Type B pancreatic cell (in vitro differentiated cells): ENCODE measurements at regions not wholly inside any gene's neighbourhood (a gene's known extent, or its start where the extent isn't known, plus 50 kb on each side); places are given as distances from the start of the nearest gene placed in this dataset.

Experiments used
- DNase-seq: peaks from one replicate; pipeline ENCODE4 v3.0.0; 2021; ENCODE audit warnings: mixed read lengths; ENCODE audit not compliant: unreplicated experiment; ENCODE audit errors: extremely low spot score
- H3K27ac Mint-ChIP-seq: 2 replicates; pipeline ENCODE4 v1.8.0; 2021; ENCODE audit warnings: mild to moderate bottlenecking, mixed read lengths
- H3K27me3 Mint-ChIP-seq: 2 replicates; pipeline ENCODE4 v1.8.0; 2021; ENCODE audit warnings: mixed read lengths
- H3K36me3 Mint-ChIP-seq: 2 replicates; pipeline ENCODE4 v1.8.0; 2021; ENCODE audit warnings: mixed read lengths
- H3K4me1 Mint-ChIP-seq: one replicate; pipeline ENCODE4 v1.8.0; 2021; ENCODE audit warnings: mixed read lengths; ENCODE audit not compliant: unreplicated experiment
- H3K4me3 Mint-ChIP-seq: 2 replicates; pipeline ENCODE4 v1.8.0; 2021; ENCODE audit warnings: mild to moderate bottlenecking, mixed read lengths
- H3K9me3 Mint-ChIP-seq: 2 replicates; pipeline ENCODE4 v1.8.0; 2021; ENCODE audit warnings: mixed read lengths
- TF ChIP-seq, protein P1 (sequence below): fragments of 200-600 bp; sonication (generic); conservative IDR thresholded peaks from 2 replicates; pipeline ENCODE4 v1.5.0; 2021; ENCODE audit warnings: antibody characterized with exemption, mild to moderate bottlenecking

GRCh38 chr14:31969699-31970240 lies 107.3 kb upstream of the ARHGAP5 start:
- no peaks in the 10 kb centered on the region for H3K36me3 Mint-ChIP-seq
- H3K27ac Mint-ChIP-seq: peak overlapping the region; percentile 52
- H3K9me3 Mint-ChIP-seq: peaks cover 7% of the 10 kb centered on the region
- TF ChIP-seq, protein P1, sequence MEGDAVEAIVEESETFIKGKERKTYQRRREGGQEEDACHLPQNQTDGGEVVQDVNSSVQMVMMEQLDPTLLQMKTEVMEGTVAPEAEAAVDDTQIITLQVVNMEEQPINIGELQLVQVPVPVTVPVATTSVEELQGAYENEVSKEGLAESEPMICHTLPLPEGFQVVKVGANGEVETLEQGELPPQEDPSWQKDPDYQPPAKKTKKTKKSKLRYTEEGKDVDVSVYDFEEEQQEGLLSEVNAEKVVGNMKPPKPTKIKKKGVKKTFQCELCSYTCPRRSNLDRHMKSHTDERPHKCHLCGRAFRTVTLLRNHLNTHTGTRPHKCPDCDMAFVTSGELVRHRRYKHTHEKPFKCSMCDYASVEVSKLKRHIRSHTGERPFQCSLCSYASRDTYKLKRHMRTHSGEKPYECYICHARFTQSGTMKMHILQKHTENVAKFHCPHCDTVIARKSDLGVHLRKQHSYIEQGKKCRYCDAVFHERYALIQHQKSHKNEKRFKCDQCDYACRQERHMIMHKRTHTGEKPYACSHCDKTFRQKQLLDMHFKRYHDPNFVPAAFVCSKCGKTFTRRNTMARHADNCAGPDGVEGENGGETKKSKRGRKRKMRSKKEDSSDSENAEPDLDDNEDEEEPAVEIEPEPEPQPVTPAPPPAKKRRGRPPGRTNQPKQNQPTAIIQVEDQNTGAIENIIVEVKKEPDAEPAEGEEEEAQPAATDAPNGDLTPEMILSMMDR: no peak
- DNase-seq: no peak
- peaks cover 24% of the 10 kb centered on the region for H3K4me1 Mint-ChIP-seq
- peak overlapping the region; percentile 10 for H3K4me3 Mint-ChIP-seq
- H3K27me3 Mint-ChIP-seq: no peaks in the 10 kb centered on the region

- H3K4me3 Mint-ChIP-seq: no peak overlapping the region
- peaks cover 24% of the 10 kb centered on the region for H3K4me1 Mint-ChIP-seq
- DNase-seq: no peak
- no peak overlapping the region for H3K27ac Mint-ChIP-seq
- no peaks in the 10 kb centered on the region for H3K36me3 Mint-ChIP-seq
- peaks cover 7% of the 10 kb centered on the region for H3K9me3 Mint-ChIP-seq
- TF ChIP-seq, protein P1: no peak
- H3K27me3 Mint-ChIP-seq: no peaks in the 10 kb centered on the region
Measured at GRCh38 chr14:31970744-31971143, 106.4 kb upstream of the ARHGAP5 start.

DNA sequence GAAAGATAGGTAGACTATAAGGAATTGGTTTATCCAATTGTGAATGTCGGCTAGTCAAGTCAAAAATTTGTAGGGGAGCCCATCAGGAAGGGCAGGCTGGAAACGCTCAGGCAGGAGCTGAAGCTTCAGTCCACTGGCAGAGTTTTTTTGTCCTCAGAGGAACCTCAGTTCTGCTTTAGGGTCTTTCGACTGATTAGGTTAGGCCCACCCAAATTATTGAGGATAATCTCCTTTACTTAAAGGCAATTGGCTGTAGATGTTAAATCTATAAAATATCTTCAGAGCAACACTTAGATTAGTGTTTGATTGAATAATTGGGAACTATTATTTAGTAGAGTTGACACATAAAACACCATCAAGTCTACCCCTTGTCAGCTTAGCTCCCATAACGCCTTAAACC lies 105.5 kb upstream of the ARHGAP5 start:
- H3K36me3 Mint-ChIP-seq: no peaks in the 10 kb centered on the region
- H3K27me3 Mint-ChIP-seq: no peaks in the 10 kb centered on the region
- TF ChIP-seq, protein P1: no peak
- H3K27ac Mint-ChIP-seq: no peak overlapping the region
- no peak overlapping the region for H3K4me3 Mint-ChIP-seq
- peaks cover 24% of the 10 kb centered on the region for H3K4me1 Mint-ChIP-seq
- H3K9me3 Mint-ChIP-seq: peaks cover 7% of the 10 kb centered on the region
- no peak for DNase-seq

DNA sequence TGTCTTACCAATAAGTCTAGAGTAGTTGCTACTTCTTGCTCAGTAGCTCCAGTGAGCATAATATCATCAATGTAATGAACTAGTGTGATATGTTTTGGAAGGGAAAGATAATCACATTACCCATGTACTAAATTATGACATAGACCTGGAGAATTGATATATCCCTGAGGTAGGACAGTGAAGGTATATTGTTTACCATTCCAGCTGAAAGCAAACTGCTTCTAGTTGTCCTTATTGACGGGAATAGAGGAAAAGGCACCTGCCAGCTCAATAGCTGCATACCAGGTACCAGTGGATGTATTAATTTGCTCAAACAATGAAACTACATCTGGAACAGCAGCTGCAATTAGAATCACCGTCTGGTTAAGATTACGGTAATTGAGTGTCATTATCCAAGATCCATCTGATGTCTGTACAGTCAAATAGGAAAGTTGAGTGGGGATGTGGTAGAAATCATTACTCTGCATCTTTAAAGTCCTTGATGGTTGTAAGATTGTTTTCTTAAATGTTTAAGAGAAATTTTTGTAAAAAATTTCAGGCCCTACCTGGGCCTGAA lies 100.0 kb upstream of the ARHGAP5 start:
- H3K4me3 Mint-ChIP-seq: no peak overlapping the region
- no peaks in the 10 kb centered on the region for H3K36me3 Mint-ChIP-seq
- H3K4me1 Mint-ChIP-seq: no peaks in the 10 kb centered on the region
- H3K9me3 Mint-ChIP-seq: peaks cover 13% of the 10 kb centered on the region
- TF ChIP-seq, protein P1: no peak
- no peak for DNase-seq
- H3K27me3 Mint-ChIP-seq: no peaks in the 10 kb centered on the region
- H3K27ac Mint-ChIP-seq: no peak overlapping the region

DNA sequence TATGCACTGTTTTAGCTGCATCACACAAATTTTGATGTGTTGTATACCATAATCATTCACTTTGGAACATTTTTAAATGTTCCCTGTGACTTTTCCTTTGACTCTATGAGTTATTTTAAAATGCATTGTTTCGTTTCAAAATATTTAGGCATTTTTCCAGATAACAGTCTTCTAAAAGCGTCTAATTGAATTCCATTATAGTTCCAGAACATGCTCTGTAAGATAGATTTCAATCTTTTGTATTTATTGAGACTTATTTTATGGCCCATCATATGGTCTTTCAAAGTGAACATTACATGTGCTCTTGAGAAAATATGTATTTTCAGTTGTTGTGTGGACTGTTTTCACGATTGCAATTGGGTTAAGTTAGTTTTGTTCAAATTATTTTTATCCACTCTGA lies 98.7 kb upstream of the ARHGAP5 start:
- H3K27me3 Mint-ChIP-seq: no peaks in the 10 kb centered on the region
- no peak overlapping the region for H3K27ac Mint-ChIP-seq
- no peak overlapping the region for H3K4me3 Mint-ChIP-seq
- H3K9me3 Mint-ChIP-seq: peaks cover 20% of the 10 kb centered on the region
- no peak for DNase-seq
- no peaks in the 10 kb centered on the region for H3K36me3 Mint-ChIP-seq
- TF ChIP-seq, protein P1: no peak
- no peaks in the 10 kb centered on the region for H3K4me1 Mint-ChIP-seq

DNA sequence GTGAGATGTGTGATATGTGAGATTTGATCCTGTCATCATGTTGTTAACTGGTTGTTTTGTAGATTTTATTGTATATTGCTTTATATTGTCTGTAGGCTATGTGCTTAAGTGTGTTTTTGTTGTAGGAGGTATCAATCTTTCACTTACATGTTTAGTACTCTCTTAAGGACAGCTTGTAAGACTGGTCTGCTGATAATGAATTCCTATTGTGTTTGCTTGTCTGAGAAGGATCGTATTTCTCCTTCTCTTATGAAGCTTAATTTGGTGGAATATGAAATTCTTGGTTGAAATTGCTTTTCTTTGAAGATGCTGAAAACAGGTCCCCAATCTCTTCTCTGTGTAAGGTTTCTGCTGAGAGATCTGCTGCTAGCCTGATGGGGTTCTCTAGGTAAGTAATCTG lies 94.5 kb upstream of the ARHGAP5 start:
- H3K36me3 Mint-ChIP-seq: no peaks in the 10 kb centered on the region
- peaks cover 33% of the 10 kb centered on the region for H3K9me3 Mint-ChIP-seq
- no peak for DNase-seq
- no peak overlapping the region for H3K27ac Mint-ChIP-seq
- TF ChIP-seq, protein P1: no peak
- H3K4me3 Mint-ChIP-seq: no peak overlapping the region
- H3K27me3 Mint-ChIP-seq: no peaks in the 10 kb centered on the region
- H3K4me1 Mint-ChIP-seq: no peaks in the 10 kb centered on the region
